Body of pancreas (tissue), 4 donors: ENCODE measurements at regions not wholly inside any gene's neighbourhood (a gene's known extent, or its start where the extent isn't known, plus 50 kb on each side); places are given as distances from the start of the nearest gene placed in this dataset.

Experiments used
- POLR2A ChIP-seq, 3 donors: fragments of 450-650 bp; IDR thresholded peaks; one replicate each; pipeline ENCODE4 v1.6.1; 2016; ENCODE audit warnings: antibody characterized with exemption in 3 of 3, mild to moderate bottlenecking in 2 of 3
- TF ChIP-seq, protein P1 (sequence below), 7 experiments: fragments of 450-650 bp in 4 of 7; fragments of 200-600 bp in 3 of 7; sonication (generic) in 3 of 7; IDR thresholded peaks; one replicate each; pipeline ENCODE4 v1.5.1; 2016 to 2019; ENCODE audit warnings: antibody characterized with exemption in 7 of 7

GRCh38 chr9:20280330-20280729 is 342.0 kb downstream of the MLLT3 start:
- TF ChIP-seq, protein P1, sequence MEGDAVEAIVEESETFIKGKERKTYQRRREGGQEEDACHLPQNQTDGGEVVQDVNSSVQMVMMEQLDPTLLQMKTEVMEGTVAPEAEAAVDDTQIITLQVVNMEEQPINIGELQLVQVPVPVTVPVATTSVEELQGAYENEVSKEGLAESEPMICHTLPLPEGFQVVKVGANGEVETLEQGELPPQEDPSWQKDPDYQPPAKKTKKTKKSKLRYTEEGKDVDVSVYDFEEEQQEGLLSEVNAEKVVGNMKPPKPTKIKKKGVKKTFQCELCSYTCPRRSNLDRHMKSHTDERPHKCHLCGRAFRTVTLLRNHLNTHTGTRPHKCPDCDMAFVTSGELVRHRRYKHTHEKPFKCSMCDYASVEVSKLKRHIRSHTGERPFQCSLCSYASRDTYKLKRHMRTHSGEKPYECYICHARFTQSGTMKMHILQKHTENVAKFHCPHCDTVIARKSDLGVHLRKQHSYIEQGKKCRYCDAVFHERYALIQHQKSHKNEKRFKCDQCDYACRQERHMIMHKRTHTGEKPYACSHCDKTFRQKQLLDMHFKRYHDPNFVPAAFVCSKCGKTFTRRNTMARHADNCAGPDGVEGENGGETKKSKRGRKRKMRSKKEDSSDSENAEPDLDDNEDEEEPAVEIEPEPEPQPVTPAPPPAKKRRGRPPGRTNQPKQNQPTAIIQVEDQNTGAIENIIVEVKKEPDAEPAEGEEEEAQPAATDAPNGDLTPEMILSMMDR (IDR thresholded peaks at IDR 0.05), result no peak
- no peak for TF ChIP-seq POLR2A (IDR thresholded peaks at IDR 0.05)
